NCI-H128 (cell line): ENCODE measurements at regions not wholly inside any gene's neighbourhood (a gene's known extent, or its start where the extent isn't known, plus 50 kb on each side); places are given as distances from the start of the nearest gene placed in this dataset.
"Not testable (repeated sequence)": the region's sequence is repeated elsewhere in the genome, so short reads cannot be mapped to it uniquely, and the experiment has no call there.

Source experiments
- DNase-seq: peaks from one replicate; lab custom pipeline; 2025; ENCODE audit not compliant: unreplicated experiment; lab: John Stamatoyannopoulos, UW

- no peak for DNase-seq
Measured at GRCh38 chr15:96974761-96975160, 644.3 kb downstream of the NR2F2 start.

- DNase-seq = no peak
Measured at GRCh38 chr15:96977886-96978285, 647.4 kb downstream of the NR2F2 start.

GRCh38 chr15:96978937-96979473, 648.5 kb downstream of the NR2F2 start:
- DNase-seq = no peak

- DNase-seq = not testable (repeated sequence)
Measured at GRCh38 chr15:96984121-96984671, 653.7 kb downstream of the NR2F2 start.

- no peak for DNase-seq
Measured at GRCh38 chr15:96992817-96993216, 662.3 kb downstream of the NR2F2 start.

- DNase-seq = no peak
Measured at GRCh38 chr15:96997538-96997937, 667.0 kb downstream of the NR2F2 start.

GRCh38 chr15:97009031-97009431, 678.5 kb downstream of the NR2F2 start:
- DNase-seq = peak; percentile 46

- no peak for DNase-seq
Measured at GRCh38 chr15:97012986-97013385, 682.5 kb downstream of the NR2F2 start.

GRCh38 chr15:97013491-97013890, 683.0 kb downstream of the NR2F2 start:
- no peak for DNase-seq

- DNase-seq = no peak
Measured at GRCh38 chr15:97014001-97014400, 683.5 kb downstream of the NR2F2 start.

- no peak for DNase-seq
Measured at GRCh38 chr15:97023488-97023844, 693.0 kb downstream of the NR2F2 start.

GRCh38 chr15:97026781-97027180, 696.3 kb downstream of the NR2F2 start:
- no peak for DNase-seq

GRCh38 chr15:97027772-97028171, 697.3 kb downstream of the NR2F2 start:
- no peak for DNase-seq

GRCh38 chr15:97030251-97030650, 699.8 kb downstream of the NR2F2 start:
- no peak for DNase-seq

- no peak for DNase-seq
Measured at GRCh38 chr15:97036301-97036700, 705.8 kb downstream of the NR2F2 start.

GRCh38 chr15:97037080-97037479, 706.6 kb downstream of the NR2F2 start:
- no peak for DNase-seq

- DNase-seq = no peak
Measured at GRCh38 chr15:97045666-97046421, 715.3 kb downstream of the NR2F2 start.

- DNase-seq = no peak
Measured at GRCh38 chr15:97052513-97052912, 722.0 kb downstream of the NR2F2 start.

GRCh38 chr15:97053635-97054034, 723.1 kb downstream of the NR2F2 start:
- no peak for DNase-seq

GRCh38 chr15:97057503-97057902, 727.0 kb downstream of the NR2F2 start:
- DNase-seq = no peak

- DNase-seq = no peak
Measured at GRCh38 chr15:97059281-97059680, 728.8 kb downstream of the NR2F2 start.

- no peak for DNase-seq
Measured at GRCh38 chr15:97061392-97061791, 730.9 kb downstream of the NR2F2 start.

GRCh38 chr15:97071668-97072067, 741.2 kb downstream of the NR2F2 start:
- no peak for DNase-seq
